ENCODE measurements at regions not wholly inside any gene's neighbourhood (a gene's known extent, or its start where the extent isn't known, plus 50 kb on each side); places are given as distances from the start of the nearest gene placed in this dataset.

DNA sequence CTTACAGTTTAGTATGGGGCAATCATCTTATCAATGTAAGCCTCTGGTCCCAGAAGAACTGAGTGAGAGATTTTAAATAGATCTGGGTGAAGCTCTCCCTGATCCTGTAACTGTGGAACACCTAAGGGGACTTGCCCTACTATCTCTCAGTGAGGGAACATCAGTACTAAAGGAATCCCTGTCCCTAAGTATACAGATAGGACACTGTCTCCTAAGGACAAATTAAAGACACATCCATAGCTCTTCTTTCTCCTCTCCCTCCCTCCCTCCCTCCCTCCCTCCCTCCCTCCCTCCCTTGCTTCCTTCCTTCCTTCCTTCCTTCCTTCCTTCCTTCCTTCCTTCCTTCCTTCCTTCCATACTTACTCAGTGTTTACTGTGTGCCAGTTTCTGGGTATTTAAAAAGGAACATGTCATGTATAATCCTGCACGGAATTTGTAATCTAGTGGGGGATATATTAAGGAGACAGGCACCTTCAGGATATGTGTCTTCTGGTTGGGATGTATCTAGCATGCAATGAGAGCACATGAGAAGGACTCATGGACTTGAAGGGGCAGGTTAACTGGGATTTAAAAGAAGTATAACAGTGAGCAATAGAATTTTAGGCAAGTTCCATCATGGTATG lies 222.2 kb upstream of the ATP5MC3 start:
- Histone ChIP-seq H3K36me3 (ENCODE audit: control insufficient read depth in 1 of 2, insufficient read depth in 2 of 2, low read length in 2 of 2) (no peaks in the 10 kb centered on the region), H3K27ac (ENCODE audit: low read length) (no peak overlapping the region), H3K4me3 (ENCODE audit: low read depth in 1 of 2, low read length in 2 of 2) (no peak overlapping the region), H3K27me3 (ENCODE audit: low read depth, low read length) (no peaks in the 10 kb centered on the region), H3K4me1 (ENCODE audit: control insufficient read depth in 1 of 2, insufficient read depth in 2 of 2, low read length in 2 of 2) (no peaks in the 10 kb centered on the region), H3K9me3 (ENCODE audit: control insufficient read depth in 1 of 2, low read length in 2 of 2) (no peaks in the 10 kb centered on the region)

DNA sequence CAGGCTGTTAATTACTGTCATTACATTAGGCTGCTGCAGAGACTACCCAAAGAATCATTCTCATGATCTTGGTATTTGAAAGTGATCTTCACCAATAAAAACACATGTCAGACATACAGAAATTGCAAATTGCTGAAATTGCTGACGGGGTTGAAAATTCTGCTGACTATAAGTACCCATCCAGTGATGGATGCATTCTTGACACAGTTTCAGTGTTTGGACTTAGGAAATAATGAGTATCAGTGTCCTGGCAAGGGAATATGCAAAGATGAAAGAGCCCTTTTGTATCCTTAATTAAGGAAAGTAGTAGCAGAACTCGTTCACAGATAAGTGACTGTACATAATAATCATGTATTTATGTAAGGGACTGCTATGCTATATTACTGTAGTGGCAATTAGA lies 221.1 kb upstream of the ATP5MC3 start:
- Histone ChIP-seq H3K27me3 (ENCODE audit: low read depth, low read length) (no peaks in the 10 kb centered on the region), H3K4me1 (ENCODE audit: control insufficient read depth in 1 of 2, insufficient read depth in 2 of 2, low read length in 2 of 2) (no peaks in the 10 kb centered on the region), H3K9me3 (ENCODE audit: control insufficient read depth in 1 of 2, low read length in 2 of 2) (no peaks in the 10 kb centered on the region), H3K4me3 (ENCODE audit: low read depth in 1 of 2, low read length in 2 of 2) (no peak overlapping the region), H3K27ac (ENCODE audit: low read length) (no peak overlapping the region), H3K36me3 (ENCODE audit: control insufficient read depth in 1 of 2, insufficient read depth in 2 of 2, low read length in 2 of 2) (no peaks in the 10 kb centered on the region)

DNA sequence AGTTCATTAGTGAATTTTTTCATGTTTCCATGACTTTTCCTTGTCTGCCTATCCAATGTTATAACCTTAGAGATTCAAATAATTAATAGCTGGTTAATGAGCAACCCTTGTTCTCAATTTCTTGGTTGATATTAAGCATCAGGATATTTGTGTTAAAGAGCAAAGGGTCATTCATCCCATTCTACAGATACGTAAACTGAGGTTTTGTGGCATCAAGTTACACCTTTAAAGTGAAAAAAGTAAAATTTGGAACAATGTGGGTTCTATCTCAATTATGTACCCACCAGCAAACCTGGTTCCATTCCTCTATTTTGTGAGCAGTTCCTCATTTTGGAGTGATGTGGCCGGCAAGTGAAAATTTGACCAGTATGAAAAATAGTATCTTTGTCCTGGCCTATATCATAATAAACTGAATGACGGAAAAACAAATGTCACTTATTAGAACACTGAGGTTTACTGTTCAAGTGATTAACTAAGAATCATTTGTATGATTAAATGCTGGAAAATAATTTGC lies 220.5 kb upstream of the ATP5MC3 start:
- no peaks in the 10 kb centered on the region for H3K27me3 ChIP-seq (ENCODE audit: low read depth, low read length)
- no peak overlapping the region for H3K27ac ChIP-seq (ENCODE audit: low read length)
- H3K4me3 ChIP-seq (ENCODE audit: low read depth in 1 of 2, low read length in 2 of 2) = no peak overlapping the region
- H3K9me3 ChIP-seq (ENCODE audit: control insufficient read depth in 1 of 2, low read length in 2 of 2) = no peaks in the 10 kb centered on the region
- H3K36me3 ChIP-seq (ENCODE audit: control insufficient read depth in 1 of 2, insufficient read depth in 2 of 2, low read length in 2 of 2) = no peaks in the 10 kb centered on the region
- no peaks in the 10 kb centered on the region for H3K4me1 ChIP-seq (ENCODE audit: control insufficient read depth in 1 of 2, insufficient read depth in 2 of 2, low read length in 2 of 2)

DNA sequence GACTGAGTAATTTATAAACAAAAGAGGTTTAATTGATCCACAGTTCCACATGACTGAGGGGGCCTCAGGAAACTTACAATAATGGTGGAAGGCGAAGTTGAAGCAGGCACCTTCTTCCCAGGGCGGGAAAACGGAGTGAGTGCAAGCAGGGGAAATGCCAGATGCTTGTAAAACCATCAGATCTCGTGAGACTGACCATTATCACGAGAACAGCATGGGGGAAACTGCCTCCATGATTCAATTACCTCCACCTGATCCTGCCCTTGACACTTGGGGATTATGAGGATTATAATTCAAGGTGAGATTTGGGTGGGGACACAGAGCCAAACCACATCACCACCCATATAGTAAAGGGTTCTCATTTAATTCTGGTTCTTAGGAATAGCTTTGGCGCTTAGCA lies 219.5 kb upstream of the ATP5MC3 start:
- Histone ChIP-seq H3K27ac (ENCODE audit: low read length) (no peak overlapping the region), H3K36me3 (ENCODE audit: control insufficient read depth in 1 of 2, insufficient read depth in 2 of 2, low read length in 2 of 2) (no peaks in the 10 kb centered on the region), H3K4me1 (ENCODE audit: control insufficient read depth in 1 of 2, insufficient read depth in 2 of 2, low read length in 2 of 2) (no peaks in the 10 kb centered on the region), H3K27me3 (ENCODE audit: low read depth, low read length) (no peaks in the 10 kb centered on the region), H3K9me3 (ENCODE audit: control insufficient read depth in 1 of 2, low read length in 2 of 2) (no peaks in the 10 kb centered on the region), H3K4me3 (ENCODE audit: low read depth in 1 of 2, low read length in 2 of 2) (no peak overlapping the region)

DNA sequence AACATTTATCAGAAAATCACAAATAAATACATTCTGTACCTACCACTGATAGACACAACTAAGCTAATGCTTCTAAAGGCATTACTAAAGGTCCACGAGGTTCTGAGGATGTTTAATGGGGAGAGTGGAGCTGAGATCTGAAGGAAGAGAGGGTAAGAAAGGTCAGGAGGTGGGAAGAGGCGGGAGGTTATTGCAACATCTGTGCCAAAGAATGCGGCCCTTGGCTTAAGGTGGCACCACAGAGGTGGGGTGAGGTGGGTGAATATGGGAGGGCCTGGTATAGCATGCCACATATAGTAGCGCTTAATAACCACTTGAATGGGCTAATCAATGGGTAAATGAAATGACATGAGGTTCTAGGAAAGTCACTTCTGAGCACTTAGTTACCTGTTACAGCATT lies 217.8 kb upstream of the ATP5MC3 start:
- H3K9me3 ChIP-seq (ENCODE audit: control insufficient read depth in 1 of 2, low read length in 2 of 2) = no peaks in the 10 kb centered on the region
- H3K27ac ChIP-seq (ENCODE audit: low read length) = no peak overlapping the region
- no peak overlapping the region for H3K4me3 ChIP-seq (ENCODE audit: low read depth in 1 of 2, low read length in 2 of 2)
- no peaks in the 10 kb centered on the region for H3K36me3 ChIP-seq (ENCODE audit: control insufficient read depth in 1 of 2, insufficient read depth in 2 of 2, low read length in 2 of 2)
- H3K4me1 ChIP-seq (ENCODE audit: control insufficient read depth in 1 of 2, insufficient read depth in 2 of 2, low read length in 2 of 2) = no peaks in the 10 kb centered on the region
- no peaks in the 10 kb centered on the region for H3K27me3 ChIP-seq (ENCODE audit: low read depth, low read length)

DNA sequence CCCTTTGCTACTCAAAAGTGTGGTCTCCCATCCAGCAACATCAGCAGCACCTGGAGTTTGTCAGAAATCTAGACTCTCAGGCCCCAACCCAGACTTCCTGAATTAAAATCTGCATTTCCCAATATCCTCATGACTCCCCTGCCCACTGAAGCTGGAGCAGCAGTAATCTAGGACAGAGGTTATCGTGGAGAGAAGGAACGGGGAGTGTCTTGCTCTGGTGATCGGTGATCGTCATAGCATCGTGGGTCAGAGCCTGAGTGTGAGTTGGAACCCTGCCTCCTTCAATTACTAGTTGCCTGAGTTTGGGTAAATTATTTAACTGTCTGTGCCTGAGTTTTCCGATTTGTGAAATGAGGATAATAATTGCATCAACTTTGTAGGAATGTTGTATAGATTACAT lies 217.3 kb upstream of the ATP5MC3 start:
- H3K27me3 ChIP-seq (ENCODE audit: low read depth, low read length) = no peaks in the 10 kb centered on the region
- no peaks in the 10 kb centered on the region for H3K9me3 ChIP-seq (ENCODE audit: control insufficient read depth in 1 of 2, low read length in 2 of 2)
- H3K4me3 ChIP-seq (ENCODE audit: low read depth in 1 of 2, low read length in 2 of 2) = no peak overlapping the region
- no peaks in the 10 kb centered on the region for H3K4me1 ChIP-seq (ENCODE audit: control insufficient read depth in 1 of 2, insufficient read depth in 2 of 2, low read length in 2 of 2)
- no peak overlapping the region for H3K27ac ChIP-seq (ENCODE audit: low read length)
- no peaks in the 10 kb centered on the region for H3K36me3 ChIP-seq (ENCODE audit: control insufficient read depth in 1 of 2, insufficient read depth in 2 of 2, low read length in 2 of 2)

DNA sequence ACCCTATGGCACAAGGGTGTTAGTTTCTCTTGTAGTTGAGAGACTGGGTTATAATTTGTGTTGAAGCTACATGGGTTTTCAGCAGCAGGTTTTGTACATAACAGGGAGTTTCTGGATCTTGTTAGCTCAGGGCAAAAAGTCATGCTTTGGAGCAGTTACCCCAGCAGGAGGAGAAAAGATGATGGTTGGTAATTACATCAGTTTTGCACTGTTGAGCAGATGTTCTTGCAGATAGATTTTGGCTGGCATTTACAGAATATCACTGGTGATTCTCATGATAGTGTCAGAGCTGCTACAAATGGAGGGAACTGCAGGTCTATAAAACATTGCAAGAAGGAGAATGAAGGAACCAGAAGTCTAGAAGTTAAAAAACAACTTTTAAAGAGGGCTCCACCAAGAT lies 215.2 kb upstream of the ATP5MC3 start:
- H3K27me3 ChIP-seq (ENCODE audit: low read depth, low read length) = no peaks in the 10 kb centered on the region

DNA sequence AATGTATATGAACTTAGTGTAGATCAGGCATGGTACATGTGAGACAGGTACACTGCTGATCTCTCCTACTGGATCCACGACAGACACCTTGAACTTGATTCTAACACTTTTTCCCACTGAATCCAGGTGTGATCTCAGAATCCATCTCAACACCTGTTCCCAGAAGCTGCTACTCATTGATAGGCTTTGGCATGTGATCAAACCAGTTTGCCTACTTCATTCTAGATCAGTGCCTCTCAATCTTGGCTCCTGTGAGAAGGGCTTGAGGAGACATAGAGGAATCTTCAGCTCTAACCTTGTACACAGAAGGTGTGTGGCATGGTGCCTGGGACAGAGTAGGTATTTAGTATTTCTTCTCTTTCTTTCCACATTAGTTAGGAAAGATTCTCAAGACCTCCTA lies 212.3 kb upstream of the ATP5MC3 start:
- H3K36me3 ChIP-seq (ENCODE audit: control insufficient read depth in 1 of 2, insufficient read depth in 2 of 2, low read length in 2 of 2) = no peaks in the 10 kb centered on the region
- no peaks in the 10 kb centered on the region for H3K9me3 ChIP-seq (ENCODE audit: control insufficient read depth in 1 of 2, low read length in 2 of 2)
- H3K27ac ChIP-seq (ENCODE audit: low read length) = no peak overlapping the region
- H3K27me3 ChIP-seq (ENCODE audit: low read depth, low read length) = no peaks in the 10 kb centered on the region
- no peak overlapping the region for H3K4me3 ChIP-seq (ENCODE audit: low read depth in 1 of 2, low read length in 2 of 2)
- H3K4me1 ChIP-seq (ENCODE audit: control insufficient read depth in 1 of 2, insufficient read depth in 2 of 2, low read length in 2 of 2) = no peaks in the 10 kb centered on the region

More for the DNA sequence above, 215.2 kb upstream of the ATP5MC3 start:
- Histone ChIP-seq H3K36me3 (ENCODE audit: control insufficient read depth in 1 of 2, insufficient read depth in 2 of 2, low read length in 2 of 2) (no peaks in the 10 kb centered on the region), H3K4me1 (ENCODE audit: control insufficient read depth in 1 of 2, insufficient read depth in 2 of 2, low read length in 2 of 2) (no peaks in the 10 kb centered on the region), H3K4me3 (ENCODE audit: low read depth in 1 of 2, low read length in 2 of 2) (no peak overlapping the region), H3K27ac (ENCODE audit: low read length) (no peak overlapping the region), H3K9me3 (ENCODE audit: control insufficient read depth in 1 of 2, low read length in 2 of 2) (no peaks in the 10 kb centered on the region)

DNA sequence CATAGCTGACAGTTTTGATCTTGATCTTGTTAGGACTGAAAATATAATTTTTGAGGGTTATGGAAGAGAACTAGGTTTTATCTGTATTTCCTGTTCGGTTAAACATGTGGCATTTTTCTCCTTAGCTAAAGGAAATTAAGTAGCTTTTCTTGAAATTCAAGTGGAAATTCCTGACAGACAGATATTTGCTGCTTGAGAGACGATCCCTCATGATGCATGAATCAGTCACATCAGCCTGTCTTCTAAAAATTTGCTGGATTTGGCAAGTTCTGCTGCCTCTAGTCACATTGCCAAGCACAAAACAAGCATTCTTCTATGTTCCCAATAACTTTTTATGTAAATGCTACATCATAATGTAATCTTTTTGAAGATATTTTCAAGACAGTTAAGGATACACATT lies 201.8 kb upstream of the ATP5MC3 start:
- no peaks in the 10 kb centered on the region for H3K9me3 ChIP-seq (ENCODE audit: control insufficient read depth in 1 of 2, low read length in 2 of 2)
- no peaks in the 10 kb centered on the region for H3K36me3 ChIP-seq (ENCODE audit: control insufficient read depth in 1 of 2, insufficient read depth in 2 of 2, low read length in 2 of 2)
- no peak overlapping the region for H3K4me3 ChIP-seq (ENCODE audit: low read depth in 1 of 2, low read length in 2 of 2)
- H3K27me3 ChIP-seq (ENCODE audit: low read depth, low read length) = no peaks in the 10 kb centered on the region
- H3K27ac ChIP-seq (ENCODE audit: low read length) = no peak overlapping the region
- no peaks in the 10 kb centered on the region for H3K4me1 ChIP-seq (ENCODE audit: control insufficient read depth in 1 of 2, insufficient read depth in 2 of 2, low read length in 2 of 2)

DNA sequence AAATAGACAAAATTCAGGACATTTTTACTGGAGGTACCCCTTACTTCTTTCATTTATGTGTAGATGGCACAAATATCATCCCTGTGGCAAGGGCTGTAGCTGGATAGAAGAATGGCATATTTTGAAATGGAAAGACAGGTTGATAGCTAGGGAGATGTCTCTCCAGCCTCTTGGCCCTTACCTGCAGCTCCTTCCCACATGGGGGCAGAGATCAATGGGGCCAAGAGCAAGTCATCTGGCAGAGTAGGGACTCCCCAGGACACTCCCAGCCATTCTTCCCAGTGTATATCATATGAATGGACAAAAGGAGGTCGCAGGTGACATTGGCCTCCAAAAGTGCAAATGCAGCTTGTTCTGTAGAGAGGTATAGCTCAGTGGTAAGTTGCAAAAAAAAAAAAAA lies 192.2 kb upstream of the ATP5MC3 start:
- Histone ChIP-seq H3K27me3 (ENCODE audit: low read depth, low read length) (no peaks in the 10 kb centered on the region), H3K9me3 (ENCODE audit: control insufficient read depth in 1 of 2, low read length in 2 of 2) (no peaks in the 10 kb centered on the region), H3K27ac (ENCODE audit: low read length) (no peak overlapping the region), H3K4me1 (ENCODE audit: control insufficient read depth in 1 of 2, insufficient read depth in 2 of 2, low read length in 2 of 2) (no peaks in the 10 kb centered on the region), H3K4me3 (ENCODE audit: low read depth in 1 of 2, low read length in 2 of 2) (no peak overlapping the region), H3K36me3 (ENCODE audit: control insufficient read depth in 1 of 2, insufficient read depth in 2 of 2, low read length in 2 of 2) (no peaks in the 10 kb centered on the region)

DNA sequence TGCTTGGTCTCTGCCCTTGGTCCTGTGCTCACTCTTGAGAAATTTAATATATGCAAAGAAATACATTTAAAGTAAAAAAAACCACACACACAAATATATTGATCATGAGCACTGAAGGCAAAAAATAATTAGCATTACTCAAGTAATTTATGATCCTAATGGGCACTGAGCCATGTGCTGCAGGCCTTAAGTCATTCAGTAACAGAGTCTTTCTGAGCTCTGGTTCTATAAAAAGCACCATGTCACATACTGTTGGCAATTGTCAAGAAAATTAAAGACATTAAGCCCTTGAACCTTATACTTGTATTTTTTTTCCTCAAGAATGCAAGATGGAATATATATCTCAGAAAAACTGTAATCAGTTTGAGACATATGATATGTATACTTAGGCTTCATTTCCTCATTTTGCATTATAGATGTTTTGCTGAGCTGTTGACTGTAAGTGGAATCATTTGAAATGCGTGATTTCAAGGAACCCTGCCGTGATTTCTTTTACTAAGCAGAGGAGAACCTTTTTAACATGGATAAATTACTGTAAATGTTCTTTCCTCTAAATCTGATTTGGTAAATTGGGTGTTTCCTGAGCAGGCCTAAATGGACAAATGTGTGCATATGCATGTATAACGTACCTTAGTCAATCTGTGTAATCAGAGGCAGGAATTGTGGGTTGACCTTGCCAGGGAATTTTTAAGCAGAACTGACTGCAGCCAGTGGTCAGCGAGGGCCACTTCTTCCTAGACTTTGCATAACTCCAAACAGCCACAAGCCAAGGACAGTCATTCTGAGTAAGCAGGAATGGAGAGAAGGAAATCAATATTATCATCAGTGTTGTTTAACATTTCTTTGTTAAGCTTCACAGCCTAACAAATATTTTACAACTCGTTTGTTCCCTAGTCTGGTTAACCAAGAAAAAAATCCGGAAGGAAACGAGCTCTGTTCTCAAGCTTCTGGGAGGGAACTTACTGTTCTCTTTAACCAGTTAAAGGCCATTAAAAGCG lies 191.5 kb upstream of the ATP5MC3 start:
- Histone ChIP-seq H3K27me3 (ENCODE audit: low read depth, low read length) (no peaks in the 10 kb centered on the region), H3K9me3 (ENCODE audit: control insufficient read depth in 1 of 2, low read length in 2 of 2) (no peaks in the 10 kb centered on the region), H3K36me3 (ENCODE audit: control insufficient read depth in 1 of 2, insufficient read depth in 2 of 2, low read length in 2 of 2) (no peaks in the 10 kb centered on the region), H3K4me1 (ENCODE audit: control insufficient read depth in 1 of 2, insufficient read depth in 2 of 2, low read length in 2 of 2) (no peaks in the 10 kb centered on the region), H3K4me3 (ENCODE audit: low read depth in 1 of 2, low read length in 2 of 2) (no peak overlapping the region), H3K27ac (ENCODE audit: low read length) (no peak overlapping the region)

All from muscle layer of duodenum (tissue), 2 donors.